Activated CD8-positive, alpha-beta T cell treated with anti-CD3 and anti-CD28 coated beads, Interleukin-2, amount 10 ng/mL, durations not matched to agents 7 days and 5 days (primary cell): ENCODE measurements at regions not wholly inside any gene's neighbourhood (a gene's known extent, or its start where the extent isn't known, plus 50 kb on each side); places are given as distances from the start of the nearest gene placed in this dataset.

Experiments used
- ATAC-seq: fragments of 150-1000 bp; cut with Tn5 transposase; one replicate; pipeline ENCODE4 v1.10.0; 2021; ENCODE audit warnings: moderate library complexity
- CTCF ChIA-PET: fragments of 350-600 bp; sonication (Branson Sonifier 250); formaldehyde crosslinking; loops from one replicate; lab custom pipeline; 2021; ENCODE audit warnings: antibody characterized with exemption; lab: Charles Lee
- POLR2A ChIA-PET: fragments of 350-600 bp; sonication (Branson Sonifier 250); formaldehyde crosslinking; loops from one replicate; lab custom pipeline; 2021; ENCODE audit warnings: antibody characterized with exemption; lab: Charles Lee
- DNase-seq: peaks from one replicate; pipeline ENCODE4 v3.0.0-alpha.2; 2020
- H3K27ac Mint-ChIP-seq: one replicate; pipeline ENCODE4 v1.8.0; 2021; ENCODE audit warnings: mild to moderate bottlenecking, mixed read lengths
- H3K27me3 Mint-ChIP-seq: one replicate; pipeline ENCODE4 v1.8.0; 2021; ENCODE audit warnings: low read depth, mixed read lengths
- H3K36me3 Mint-ChIP-seq: one replicate; pipeline ENCODE4 v1.8.0; 2021; ENCODE audit warnings: low read depth, mixed read lengths
- H3K4me1 Mint-ChIP-seq: one replicate; pipeline ENCODE4 v1.8.0; 2021; ENCODE audit warnings: low read depth, mixed read lengths
- H3K4me3 Mint-ChIP-seq: one replicate; pipeline ENCODE4 v1.8.0; 2021; ENCODE audit warnings: mild to moderate bottlenecking, mixed read lengths
- H3K9me3 Mint-ChIP-seq: one replicate; pipeline ENCODE4 v1.8.0; 2022; ENCODE audit warnings: mixed read lengths; ENCODE audit not compliant: insufficient read depth

DNA sequence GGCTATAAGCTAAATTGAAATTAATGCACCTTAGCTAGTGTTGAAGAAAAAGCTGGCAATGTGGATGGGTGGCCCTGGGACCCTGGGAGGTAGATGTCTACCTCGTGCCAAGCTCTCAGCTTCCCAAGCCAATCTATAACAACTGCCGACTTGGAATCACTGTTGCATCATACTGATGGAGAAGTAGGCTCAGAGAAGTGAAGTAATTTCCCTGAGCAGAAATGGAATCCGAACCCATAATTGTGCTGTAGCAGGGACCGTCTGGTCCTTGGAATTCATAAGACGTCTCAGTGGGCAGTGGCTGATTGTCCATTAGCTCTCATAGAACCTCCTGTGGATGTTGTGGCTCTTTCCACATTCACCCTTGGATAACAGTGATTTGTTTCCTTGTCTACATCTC lies 196.6 kb downstream of the RAB11FIP4 start:
- H3K9me3 Mint-ChIP-seq = no peaks in the 10 kb centered on the region
- H3K4me3 Mint-ChIP-seq = no peak overlapping the region
- H3K36me3 Mint-ChIP-seq = no peaks in the 10 kb centered on the region
- POLR2A ChIA-PET = no interaction called here
- no peak for ATAC-seq
- no peak overlapping the region for H3K27ac Mint-ChIP-seq
- H3K27me3 Mint-ChIP-seq = no peaks in the 10 kb centered on the region
- CTCF ChIA-PET = no interaction called here
- no peak for DNase-seq
- no peaks in the 10 kb centered on the region for H3K4me1 Mint-ChIP-seq
